Colon (tissue), 2 donors: ENCODE measurements at regions not wholly inside any gene's neighbourhood (a gene's known extent, or its start where the extent isn't known, plus 50 kb on each side); places are given as distances from the start of the nearest gene placed in this dataset.
"Not testable (repeated sequence)": the region's sequence is repeated elsewhere in the genome, so short reads cannot be mapped to it uniquely, and the experiment has no call there.

ENCODE experiments used
- FAIRE-seq: peaks from 2 replicates; lab custom pipeline; 2012; peaks lifted over from hg19 to GRCh38; lab: Jason Lieb, UNC
- donor health status: control.
- donor health status: control.

GRCh38 chr2:4047961-4048891, 344.9 kb downstream of the DCDC2C start:
- no peak for FAIRE-seq

GRCh38 chr2:4049463-4049862, 346.1 kb downstream of the DCDC2C start:
- no peak for FAIRE-seq

GRCh38 chr2:4053769-4054493, 350.6 kb downstream of the DCDC2C start:
- no peak for FAIRE-seq

- no peak for FAIRE-seq
Measured at GRCh38 chr2:4066217-4066616, 362.8 kb downstream of the DCDC2C start.

- FAIRE-seq = no peak
Measured at GRCh38 chr2:4073026-4073569, 369.7 kb downstream of the DCDC2C start.

GRCh38 chr2:4077017-4077416, 373.6 kb downstream of the DCDC2C start:
- FAIRE-seq = no peak

GRCh38 chr2:4085186-4085585, 381.8 kb downstream of the DCDC2C start:
- FAIRE-seq = no peak

- FAIRE-seq = no peak
Measured at GRCh38 chr2:4090668-4091630, 387.6 kb downstream of the DCDC2C start.

- no peak for FAIRE-seq
Measured at GRCh38 chr2:4091869-4092268, 388.5 kb downstream of the DCDC2C start.

GRCh38 chr2:4094743-4095142, 391.4 kb downstream of the DCDC2C start:
- FAIRE-seq = no peak

- FAIRE-seq = no peak
Measured at GRCh38 chr2:4096978-4097766, 393.8 kb downstream of the DCDC2C start.

- no peak for FAIRE-seq
Measured at GRCh38 chr2:4098137-4098536, 394.8 kb downstream of the DCDC2C start.

- no peak for FAIRE-seq
Measured at GRCh38 chr2:4101936-4102335, 398.6 kb downstream of the DCDC2C start.

GRCh38 chr2:4107179-4107578, 403.8 kb downstream of the DCDC2C start:
- FAIRE-seq = no peak

- no peak for FAIRE-seq
Measured at GRCh38 chr2:4110273-4110672, 406.9 kb downstream of the DCDC2C start.

GRCh38 chr2:4115435-4115834, 412.1 kb downstream of the DCDC2C start:
- FAIRE-seq = not testable (repeated sequence)

- no peak for FAIRE-seq
Measured at GRCh38 chr2:4122726-4123125, 419.4 kb downstream of the DCDC2C start.

GRCh38 chr2:4130651-4131050, 427.3 kb downstream of the DCDC2C start:
- FAIRE-seq = no peak

- no peak for FAIRE-seq
Measured at GRCh38 chr2:4134551-4135550, 431.5 kb downstream of the DCDC2C start.

- FAIRE-seq = no peak
Measured at GRCh38 chr2:4135765-4136164, 432.4 kb downstream of the DCDC2C start.
